ENCODE measurements at regions not wholly inside any gene's neighbourhood (a gene's known extent, or its start where the extent isn't known, plus 50 kb on each side); places are given as distances from the start of the nearest gene placed in this dataset.

- DNase-seq (ENCODE audit: low read depth, low spot score): no peak
Measured at GRCh38 chr10:28077889-28078288, 79.0 kb upstream of the ODAD2 start.

GRCh38 chr10:28075424-28075823 lies 76.5 kb upstream of the ODAD2 start:
- DNase-seq (ENCODE audit: low read depth, low spot score): no peak

GRCh38 chr10:28072573-28072972 lies 73.7 kb upstream of the ODAD2 start:
- no peak for DNase-seq (ENCODE audit: low read depth, low spot score)

GRCh38 chr10:28060031-28060607 lies 61.2 kb upstream of the ODAD2 start:
- no peak for DNase-seq (ENCODE audit: low read depth, low spot score)

GRCh38 chr10:28058746-28059145 lies 59.9 kb upstream of the ODAD2 start:
- no peak for DNase-seq (ENCODE audit: low read depth, low spot score)

GRCh38 chr10:28054228-28054860 lies 55.5 kb upstream of the ODAD2 start:
- peak; percentile 22 for DNase-seq (ENCODE audit: low read depth, low spot score)

GRCh38 chr10:28049286-28049685 lies 50.4 kb upstream of the ODAD2 start:
- DNase-seq (ENCODE audit: low read depth, low spot score): no peak
